ENCODE measurements at regions not wholly inside any gene's neighbourhood (a gene's known extent, or its start where the extent isn't known, plus 50 kb on each side); places are given as distances from the start of the nearest gene placed in this dataset.

DNA sequence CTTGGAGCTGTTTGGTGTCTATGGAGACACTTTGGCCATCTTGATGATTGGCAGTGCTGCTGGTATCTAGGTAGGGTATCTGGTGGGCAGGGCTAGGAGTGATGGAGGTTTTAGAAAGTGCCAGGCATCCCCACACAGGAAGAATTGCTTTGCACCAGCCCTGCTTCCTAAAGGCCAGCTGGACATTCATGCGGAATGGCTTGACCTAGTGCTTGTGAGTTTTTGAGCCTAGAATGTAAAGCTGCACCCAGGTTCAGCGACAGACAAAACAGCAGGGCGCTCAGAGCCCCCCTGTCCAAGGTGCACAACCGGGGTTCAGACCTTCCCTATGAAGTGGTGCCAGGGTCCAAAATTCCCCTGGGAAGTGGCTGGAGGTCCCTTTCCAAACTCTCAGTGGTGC, 93.1 kb downstream of the ING1 start:
- peaks cover 2% of the 10 kb centered on the region for H3K4me1 Mint-ChIP-seq
- Histone ChIP-seq H3K27ac (ENCODE audit: low read depth, low read length) (no peak overlapping the region), H3K9ac (ENCODE audit: extremely low read depth, low read length, poor library complexity, severe bottlenecking) (no peak overlapping the region), H3K4me1 (ENCODE audit: control insufficient read depth, insufficient read depth, low read length) (no peaks in the 10 kb centered on the region), H3K9me3 (ENCODE audit: control insufficient read depth, low read length) (no peaks in the 10 kb centered on the region), H3K36me3 (ENCODE audit: control insufficient read depth, insufficient read depth, low read length) (no peaks in the 10 kb centered on the region), H3K27me3 (ENCODE audit: control insufficient read depth, insufficient read depth, low read length, poor library complexity, severe bottlenecking) (no peaks in the 10 kb centered on the region), H3K4me3 (ENCODE audit: low read length) (no peak overlapping the region)
- no peaks in the 10 kb centered on the region for H3K9me3 Mint-ChIP-seq
- 89 to 91% methylated on average over 3 to 4 of the region's 4 CpGs for WGBS, 2 experiments (ENCODE audit: insufficient coverage in 1 of 2, insufficient read length in 1 of 2)
- no peaks in the 10 kb centered on the region for H3K36me3 Mint-ChIP-seq (ENCODE audit: low read depth)
- TF ChIP-seq, protein P1, sequence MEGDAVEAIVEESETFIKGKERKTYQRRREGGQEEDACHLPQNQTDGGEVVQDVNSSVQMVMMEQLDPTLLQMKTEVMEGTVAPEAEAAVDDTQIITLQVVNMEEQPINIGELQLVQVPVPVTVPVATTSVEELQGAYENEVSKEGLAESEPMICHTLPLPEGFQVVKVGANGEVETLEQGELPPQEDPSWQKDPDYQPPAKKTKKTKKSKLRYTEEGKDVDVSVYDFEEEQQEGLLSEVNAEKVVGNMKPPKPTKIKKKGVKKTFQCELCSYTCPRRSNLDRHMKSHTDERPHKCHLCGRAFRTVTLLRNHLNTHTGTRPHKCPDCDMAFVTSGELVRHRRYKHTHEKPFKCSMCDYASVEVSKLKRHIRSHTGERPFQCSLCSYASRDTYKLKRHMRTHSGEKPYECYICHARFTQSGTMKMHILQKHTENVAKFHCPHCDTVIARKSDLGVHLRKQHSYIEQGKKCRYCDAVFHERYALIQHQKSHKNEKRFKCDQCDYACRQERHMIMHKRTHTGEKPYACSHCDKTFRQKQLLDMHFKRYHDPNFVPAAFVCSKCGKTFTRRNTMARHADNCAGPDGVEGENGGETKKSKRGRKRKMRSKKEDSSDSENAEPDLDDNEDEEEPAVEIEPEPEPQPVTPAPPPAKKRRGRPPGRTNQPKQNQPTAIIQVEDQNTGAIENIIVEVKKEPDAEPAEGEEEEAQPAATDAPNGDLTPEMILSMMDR (conservative IDR thresholded peaks at IDR 0.05), result no peak
- H3K27me3 Mint-ChIP-seq (ENCODE audit: insufficient read depth), result peaks cover 10% of the 10 kb centered on the region
- no peak for DNase-seq
- no peak overlapping the region for H3K4me3 Mint-ChIP-seq
- no peak overlapping the region for H3K27ac Mint-ChIP-seq

DNA sequence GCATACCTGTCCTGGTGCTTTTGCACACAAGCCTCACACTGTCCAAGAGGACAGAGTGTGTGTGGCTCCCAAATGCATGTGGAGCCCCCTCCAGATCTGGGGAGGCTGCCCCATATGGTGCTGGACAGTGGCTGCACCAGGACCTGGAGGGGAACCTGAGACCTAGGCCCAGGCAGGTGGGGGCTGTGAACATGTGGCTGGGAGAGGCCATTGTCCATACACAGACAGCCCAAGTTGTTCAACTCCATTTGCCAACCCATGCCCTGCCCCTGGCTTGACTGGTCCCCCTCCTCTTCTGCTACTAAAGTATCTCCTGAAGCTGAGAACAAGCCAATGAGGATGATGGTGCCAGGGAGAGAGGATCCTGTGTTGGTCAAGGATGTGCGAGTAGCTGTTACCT, 94.0 kb downstream of the ING1 start:
- Histone ChIP-seq H3K9me3 (ENCODE audit: control insufficient read depth, low read length) (no peaks in the 10 kb centered on the region), H3K4me1 (ENCODE audit: control insufficient read depth, insufficient read depth, low read length) (no peaks in the 10 kb centered on the region), H3K9ac (ENCODE audit: extremely low read depth, low read length, poor library complexity, severe bottlenecking) (no peak overlapping the region), H3K27me3 (ENCODE audit: control insufficient read depth, insufficient read depth, low read length, poor library complexity, severe bottlenecking) (no peaks in the 10 kb centered on the region), H3K27ac (ENCODE audit: low read depth, low read length) (no peak overlapping the region), H3K4me3 (ENCODE audit: low read length) (no peak overlapping the region), H3K36me3 (ENCODE audit: control insufficient read depth, insufficient read depth, low read length) (no peaks in the 10 kb centered on the region)
- Mint-ChIP-seq H3K27me3 (ENCODE audit: insufficient read depth) (peaks cover 19% of the 10 kb centered on the region), H3K36me3 (ENCODE audit: low read depth) (no peaks in the 10 kb centered on the region), H3K9me3 (no peaks in the 10 kb centered on the region), H3K4me3 (no peak overlapping the region), H3K27ac (no peak overlapping the region), H3K4me1 (peaks cover 5% of the 10 kb centered on the region)
- WGBS, 2 experiments (ENCODE audit: insufficient coverage in 1 of 2, insufficient read length in 1 of 2), result 96 to 100% methylated on average over 1 of the region's 1 CpG
- TF ChIP-seq, protein P1 (conservative IDR thresholded peaks at IDR 0.05), result no peak
- DNase-seq, result no peak

DNA sequence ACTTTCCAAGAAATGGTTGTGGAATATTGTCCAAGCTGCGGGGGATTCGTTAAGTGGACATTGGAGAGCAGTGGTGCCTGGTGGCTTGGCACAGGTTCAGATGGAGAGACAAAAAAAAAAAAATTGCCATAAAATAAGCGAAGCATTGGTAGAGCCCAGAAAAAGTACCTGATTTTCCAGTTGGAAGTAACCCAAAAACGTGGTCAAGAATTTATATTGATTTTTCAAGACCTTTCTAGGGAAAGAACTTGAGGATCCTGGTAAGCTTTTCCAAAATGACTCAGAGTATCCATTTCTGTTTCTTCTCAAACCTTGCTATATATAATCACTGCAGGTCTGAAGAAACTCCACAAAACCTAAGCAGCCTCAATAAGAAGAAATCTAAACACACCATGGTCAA, 94.6 kb downstream of the ING1 start:
- WGBS, 2 experiments (ENCODE audit: insufficient coverage in 1 of 2, insufficient read length in 1 of 2), result 86 to 97% methylated on average over 4 of the region's 4 CpGs
- Mint-ChIP-seq H3K27me3 (ENCODE audit: insufficient read depth) (peaks cover 21% of the 10 kb centered on the region), H3K9me3 (no peaks in the 10 kb centered on the region), H3K4me3 (no peak overlapping the region), H3K27ac (no peak overlapping the region), H3K36me3 (ENCODE audit: low read depth) (no peaks in the 10 kb centered on the region), H3K4me1 (peaks cover 5% of the 10 kb centered on the region)
- Histone ChIP-seq H3K4me3 (ENCODE audit: low read length) (no peak overlapping the region), H3K9ac (ENCODE audit: extremely low read depth, low read length, poor library complexity, severe bottlenecking) (no peak overlapping the region), H3K36me3 (ENCODE audit: control insufficient read depth, insufficient read depth, low read length) (no peaks in the 10 kb centered on the region), H3K9me3 (ENCODE audit: control insufficient read depth, low read length) (no peaks in the 10 kb centered on the region), H3K27me3 (ENCODE audit: control insufficient read depth, insufficient read depth, low read length, poor library complexity, severe bottlenecking) (no peaks in the 10 kb centered on the region), H3K27ac (ENCODE audit: low read depth, low read length) (no peak overlapping the region), H3K4me1 (ENCODE audit: control insufficient read depth, insufficient read depth, low read length) (no peaks in the 10 kb centered on the region)
- no peak for DNase-seq
- TF ChIP-seq, protein P1 (conservative IDR thresholded peaks at IDR 0.05), result no peak

All from endodermal cell (in vitro differentiated cells).